PC-3 (cell line): ENCODE measurements at regions not wholly inside any gene's neighbourhood (a gene's known extent, or its start where the extent isn't known, plus 50 kb on each side); places are given as distances from the start of the nearest gene placed in this dataset.

ENCODE experiments used
- ATAC-seq: fragments of 200-7000 bp; cut with Tn5 transposase; 2 replicates; pipeline ENCODE4 v1.9.1; 2020; ENCODE audit warnings: mild to moderate bottlenecking, moderate library complexity
- BruUV-seq: library from RNA; stranded (reverse); fragments of 400-500 nt; replicated peaks from 2 replicates; lab custom pipeline; 2021; lab: Mats Ljungman, UMichigan
- CTCF ChIA-PET: fragments of 300-600 bp; sonication (Branson Sonifier 250); formaldehyde crosslinking; loops from one replicate; lab custom pipeline; 2022; ENCODE audit warnings: antibody characterized with exemption; lab: Charles Lee
- POLR2A ChIA-PET: fragments of 300-600 bp; sonication (Branson Sonifier 250); formaldehyde crosslinking; loops from one replicate; lab custom pipeline; 2022; ENCODE audit warnings: antibody characterized with exemption; ENCODE audit not compliant: unreplicated experiment; lab: Charles Lee
- DNase-seq: peaks from one replicate; pipeline ENCODE4 v3.0.0-alpha.2; 2015
- H2AFZ ChIP-seq: fragments of 300-600 bp; sonication (generic); 2 replicates; pipeline ENCODE4 v1.6.0; 2016; ENCODE audit warnings: antibody characterized with exemption, low read length
- H3F3A ChIP-seq: fragments of 300-600 bp; sonication (generic); one replicate; pipeline ENCODE4 v1.6.0; 2017; ENCODE audit warnings: antibody characterized with exemption, low read length, control low read depth, mild to moderate bottlenecking; ENCODE audit not compliant: unreplicated experiment
- H3K27ac ChIP-seq: fragments of 300-600 bp; sonication (generic); 2 replicates; pipeline ENCODE4 v1.5.1; 2016; ENCODE audit warnings: mild to moderate bottlenecking, low read length
- H3K27me3 ChIP-seq: fragments of 300-600 bp; sonication (generic); 2 replicates; pipeline ENCODE4 v1.6.1; 2016; ENCODE audit warnings: low read length, mixed read lengths
- H3K36me3 ChIP-seq: fragments of 300-600 bp; sonication (generic); 2 replicates; pipeline ENCODE4 v1.6.1; 2016; ENCODE audit warnings: low read depth, mixed run types, low read length, mixed read lengths
- H3K4me1 ChIP-seq: fragments of 300-600 bp; sonication (generic); 2 replicates; pipeline ENCODE4 v1.5.1; 2016; ENCODE audit warnings: low read length; ENCODE audit not compliant: insufficient read depth
- H3K4me2 ChIP-seq: fragments of 300-600 bp; sonication (generic); 2 replicates; pipeline ENCODE4 v1.6.0; 2016; ENCODE audit warnings: low read length
- H3K4me3 ChIP-seq: fragments of 300-600 bp; sonication (generic); 2 replicates; pipeline ENCODE4 v1.5.1; 2016; ENCODE audit warnings: mild to moderate bottlenecking, low read length, mixed read lengths
- H3K79me2 ChIP-seq: fragments of 300-600 bp; sonication (generic); 2 replicates; pipeline ENCODE4 v1.6.1; 2017; ENCODE audit warnings: low read length, mixed read lengths
- H3K9ac ChIP-seq: fragments of 300-600 bp; sonication (generic); 2 replicates; pipeline ENCODE4 v1.6.0; 2016; ENCODE audit warnings: mild to moderate bottlenecking, low read length
- H3K9me2 ChIP-seq: fragments of 300-600 bp; sonication (generic); replicated peaks from 2 replicates; pipeline ENCODE4 v1.6.1; 2016; ENCODE audit warnings: mixed run types, low read length, mixed read lengths
- H3K9me3 ChIP-seq: fragments of 300-600 bp; sonication (generic); 2 replicates; pipeline ENCODE4 v1.6.1; 2016; ENCODE audit warnings: low read length, mixed read lengths
- H4K20me1 ChIP-seq: fragments of 300-600 bp; sonication (generic); 2 replicates; pipeline ENCODE4 v1.6.1; 2016; ENCODE audit warnings: low read length, mixed read lengths
- EZH2 ChIP-seq: fragments of 300-600 bp; sonication (generic); IDR thresholded peaks from one replicate; pipeline ENCODE4 v1.6.1; 2017; ENCODE audit warnings: antibody characterized with exemption, mild to moderate bottlenecking, low read length; ENCODE audit not compliant: unreplicated experiment
- EZH2phosphoT487 ChIP-seq: fragments of 300-600 bp; sonication (generic); IDR thresholded peaks from 2 replicates; pipeline ENCODE4 v1.6.1; 2018; ENCODE audit warnings: mild to moderate bottlenecking, antibody characterized with exemption, low read length, borderline replicate concordance
- intact Hi-C: fragments of 100-400 bp; cut with micrococcal nuclease; formaldehyde crosslinking; loops from 2 replicates; pipeline ENCODE4 v1.9.0; 2023
- TF ChIP-seq, protein P1 (sequence below): fragments of 300-600 bp; sonication (generic); conservative IDR thresholded peaks from 2 replicates; pipeline ENCODE4 v1.5.1; 2017; ENCODE audit warnings: antibody characterized with exemption, low read depth, mild to moderate bottlenecking, low read length

DNA sequence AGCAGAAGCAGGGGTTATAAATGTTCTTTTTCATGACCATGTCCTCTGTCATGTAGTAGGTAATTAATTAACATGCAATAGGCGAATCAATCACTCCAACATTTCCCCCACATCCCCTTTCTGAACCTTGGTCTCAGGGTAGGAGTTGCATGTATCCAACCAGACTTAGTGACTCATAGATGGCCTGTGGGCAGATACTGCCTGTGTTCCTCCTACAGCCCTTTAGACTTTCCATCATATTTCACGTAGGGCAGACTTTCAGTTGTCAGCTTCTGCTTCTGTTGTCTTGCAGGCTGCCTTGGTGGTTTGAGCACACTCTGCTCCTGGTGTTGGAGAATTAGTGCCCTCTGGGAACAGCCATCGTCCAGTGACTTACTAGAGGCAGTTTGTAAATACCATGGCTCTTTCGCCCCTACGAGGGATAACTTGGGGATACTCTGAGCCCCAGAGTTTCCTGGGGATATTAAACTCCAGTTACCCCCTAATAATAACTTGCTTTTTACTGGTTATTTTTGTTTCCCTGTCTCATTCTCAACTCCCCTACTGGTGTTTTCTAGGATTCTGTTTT lies 244.4 kb downstream of the EDEM1 start:
- no peaks in the 10 kb centered on the region for H3K27me3 ChIP-seq
- no peak overlapping the region for H3K4me2 ChIP-seq
- no peaks in the 10 kb centered on the region for H3K4me1 ChIP-seq
- no peaks in the 10 kb centered on the region for H3K79me2 ChIP-seq
- H3K9me3 ChIP-seq, result no peaks in the 10 kb centered on the region
- no peak overlapping the region for H3K4me3 ChIP-seq
- no peak overlapping the region for H3K9ac ChIP-seq
- CTCF ChIA-PET, result no interaction called here
- no peaks in the 10 kb centered on the region for H3K36me3 ChIP-seq
- TF ChIP-seq EZH2phosphoT487 (no peak), EZH2 (no peak)
- TF ChIP-seq, protein P1, sequence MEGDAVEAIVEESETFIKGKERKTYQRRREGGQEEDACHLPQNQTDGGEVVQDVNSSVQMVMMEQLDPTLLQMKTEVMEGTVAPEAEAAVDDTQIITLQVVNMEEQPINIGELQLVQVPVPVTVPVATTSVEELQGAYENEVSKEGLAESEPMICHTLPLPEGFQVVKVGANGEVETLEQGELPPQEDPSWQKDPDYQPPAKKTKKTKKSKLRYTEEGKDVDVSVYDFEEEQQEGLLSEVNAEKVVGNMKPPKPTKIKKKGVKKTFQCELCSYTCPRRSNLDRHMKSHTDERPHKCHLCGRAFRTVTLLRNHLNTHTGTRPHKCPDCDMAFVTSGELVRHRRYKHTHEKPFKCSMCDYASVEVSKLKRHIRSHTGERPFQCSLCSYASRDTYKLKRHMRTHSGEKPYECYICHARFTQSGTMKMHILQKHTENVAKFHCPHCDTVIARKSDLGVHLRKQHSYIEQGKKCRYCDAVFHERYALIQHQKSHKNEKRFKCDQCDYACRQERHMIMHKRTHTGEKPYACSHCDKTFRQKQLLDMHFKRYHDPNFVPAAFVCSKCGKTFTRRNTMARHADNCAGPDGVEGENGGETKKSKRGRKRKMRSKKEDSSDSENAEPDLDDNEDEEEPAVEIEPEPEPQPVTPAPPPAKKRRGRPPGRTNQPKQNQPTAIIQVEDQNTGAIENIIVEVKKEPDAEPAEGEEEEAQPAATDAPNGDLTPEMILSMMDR, result no peak
- BruUV-seq, result no TSS peak
- intact Hi-C loops, result no loop called here
- DNase-seq (peak; percentile 6), ATAC-seq (no peak)
- H4K20me1 ChIP-seq, result no peaks in the 10 kb centered on the region
- POLR2A ChIA-PET, result no interaction called here
- H3K27ac ChIP-seq, result no peak overlapping the region
- no peak overlapping the region for H2AFZ ChIP-seq
- no peaks in the 10 kb centered on the region for H3K9me2 ChIP-seq
- H3F3A ChIP-seq, result no peaks in the 10 kb centered on the region

DNA sequence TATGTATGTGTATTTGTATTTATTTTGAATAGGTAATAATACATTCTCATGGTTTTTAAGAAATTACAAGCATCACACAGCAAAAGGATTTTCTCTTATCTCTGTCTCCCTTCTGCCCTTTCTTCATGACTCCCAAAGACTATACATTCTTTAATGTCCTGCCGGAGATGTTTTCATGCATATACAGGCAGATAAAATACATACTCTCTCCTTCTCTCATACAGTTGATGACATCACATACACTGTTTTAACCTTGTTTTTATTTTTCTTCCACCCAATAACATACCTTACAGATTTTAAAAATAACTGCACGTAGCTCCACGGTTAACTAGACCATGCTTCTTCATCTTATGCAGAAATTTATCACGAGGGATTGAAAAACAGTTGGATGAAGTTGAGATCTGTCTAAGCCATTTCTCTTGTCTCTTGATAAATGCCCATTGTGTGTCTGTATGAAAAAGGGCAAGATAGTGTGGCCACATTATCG lies 249.8 kb downstream of the EDEM1 start:
- no peak overlapping the region for H3K4me2 ChIP-seq
- BruUV-seq, result no TSS peak
- DNase-seq (no peak), ATAC-seq (no peak)
- H2AFZ ChIP-seq, result no peak overlapping the region
- H3K9me2 ChIP-seq, result no peaks in the 10 kb centered on the region
- TF ChIP-seq, protein P1, result no peak
- TF ChIP-seq EZH2phosphoT487, result no peak
- no peak for TF ChIP-seq EZH2
- H3K27me3 ChIP-seq, result no peaks in the 10 kb centered on the region
- no peaks in the 10 kb centered on the region for H3K9me3 ChIP-seq
- H3K9ac ChIP-seq, result no peak overlapping the region
- no peaks in the 10 kb centered on the region for H3K79me2 ChIP-seq
- no peaks in the 10 kb centered on the region for H3K36me3 ChIP-seq
- CTCF ChIA-PET, result no interaction called here
- no peaks in the 10 kb centered on the region for H3K4me1 ChIP-seq
- intact Hi-C loops, result no loop called here
- H3K27ac ChIP-seq, result no peak overlapping the region
- POLR2A ChIA-PET, result no interaction called here
- no peak overlapping the region for H3K4me3 ChIP-seq
- no peaks in the 10 kb centered on the region for H3F3A ChIP-seq
- no peaks in the 10 kb centered on the region for H4K20me1 ChIP-seq

DNA sequence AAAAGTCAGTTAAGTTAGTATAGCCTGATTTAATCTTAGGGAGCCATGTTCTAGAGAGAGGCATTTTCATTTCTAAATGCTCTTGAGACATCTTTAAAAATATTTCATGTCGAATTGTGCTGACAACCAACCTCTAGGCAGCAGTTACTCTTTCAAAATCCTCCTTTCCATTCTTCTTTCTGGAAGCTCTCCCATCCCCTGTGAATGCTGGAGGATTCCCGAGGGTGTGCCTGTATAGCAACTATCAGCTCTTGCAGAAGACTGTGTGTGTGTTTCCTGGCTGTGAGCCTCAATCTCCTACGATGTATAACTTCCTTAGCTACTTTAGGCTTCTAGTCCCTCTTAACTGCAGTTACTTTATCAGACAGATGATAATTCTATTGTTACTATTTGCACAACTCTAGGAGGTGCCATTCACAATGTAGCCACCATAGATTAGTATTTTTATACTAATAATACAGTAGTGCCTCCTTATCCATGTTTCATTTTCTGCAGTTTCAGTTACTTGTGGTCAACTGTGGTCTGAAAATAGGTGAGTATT lies 250.3 kb downstream of the EDEM1 start:
- no peak for TF ChIP-seq EZH2phosphoT487
- TF ChIP-seq, protein P1, result no peak
- no peak for TF ChIP-seq EZH2
- Histone ChIP-seq H4K20me1 (no peaks in the 10 kb centered on the region), H3K4me2 (no peak overlapping the region), H3F3A (no peaks in the 10 kb centered on the region), H3K27me3 (no peaks in the 10 kb centered on the region), H3K9ac (no peak overlapping the region), H3K27ac (no peak overlapping the region), H3K4me1 (no peaks in the 10 kb centered on the region), H3K36me3 (no peaks in the 10 kb centered on the region), H2AFZ (no peak overlapping the region), H3K79me2 (no peaks in the 10 kb centered on the region), H3K9me3 (no peaks in the 10 kb centered on the region), H3K4me3 (no peak overlapping the region), H3K9me2 (no peaks in the 10 kb centered on the region)
- intact Hi-C loops, result no loop called here
- ATAC-seq, result no peak
- ChIA-PET CTCF (no interaction called here), POLR2A (no interaction called here)
- no peak for DNase-seq
- BruUV-seq, result no TSS peak
